HG03520 (cell line): ENCODE measurements at regions not wholly inside any gene's neighbourhood (a gene's known extent, or its start where the extent isn't known, plus 50 kb on each side); places are given as distances from the start of the nearest gene placed in this dataset.
"Not testable (repeated sequence)": the region's sequence is repeated elsewhere in the genome, so short reads cannot be mapped to it uniquely, and the experiment has no call there.

Source experiments
- ATAC-seq: cut with Tn5 transposase; IDR thresholded peaks from one replicate; pipeline ENCODE4 v1.9.1; 2021; ENCODE audit warnings: mild to moderate bottlenecking, moderate library complexity; ENCODE audit not compliant: unreplicated experiment

DNA sequence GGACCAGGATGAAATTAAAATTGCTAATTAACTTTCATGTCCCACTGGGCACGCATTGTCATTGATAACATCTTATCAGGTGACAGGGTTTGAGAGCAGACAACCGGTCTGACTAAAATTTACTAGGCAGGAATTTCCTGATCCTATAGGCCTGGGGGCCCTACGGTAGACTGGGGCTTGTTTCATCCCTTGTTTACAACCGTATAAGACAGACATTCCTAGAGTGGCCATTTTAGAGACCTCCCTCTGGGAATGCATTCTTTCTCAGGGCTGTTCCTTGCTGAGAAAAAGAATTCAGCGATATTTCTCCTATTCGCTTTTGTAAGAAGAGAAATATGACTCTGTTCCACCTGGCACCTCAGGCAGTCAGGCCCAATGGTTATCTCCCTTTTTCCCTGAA is 1737.8 kb upstream of the ACO1 start:
- not testable (repeated sequence) for ATAC-seq

GRCh38 chr9:30661925-30662324 is 1722.5 kb upstream of the ACO1 start:
- no peak for ATAC-seq

DNA sequence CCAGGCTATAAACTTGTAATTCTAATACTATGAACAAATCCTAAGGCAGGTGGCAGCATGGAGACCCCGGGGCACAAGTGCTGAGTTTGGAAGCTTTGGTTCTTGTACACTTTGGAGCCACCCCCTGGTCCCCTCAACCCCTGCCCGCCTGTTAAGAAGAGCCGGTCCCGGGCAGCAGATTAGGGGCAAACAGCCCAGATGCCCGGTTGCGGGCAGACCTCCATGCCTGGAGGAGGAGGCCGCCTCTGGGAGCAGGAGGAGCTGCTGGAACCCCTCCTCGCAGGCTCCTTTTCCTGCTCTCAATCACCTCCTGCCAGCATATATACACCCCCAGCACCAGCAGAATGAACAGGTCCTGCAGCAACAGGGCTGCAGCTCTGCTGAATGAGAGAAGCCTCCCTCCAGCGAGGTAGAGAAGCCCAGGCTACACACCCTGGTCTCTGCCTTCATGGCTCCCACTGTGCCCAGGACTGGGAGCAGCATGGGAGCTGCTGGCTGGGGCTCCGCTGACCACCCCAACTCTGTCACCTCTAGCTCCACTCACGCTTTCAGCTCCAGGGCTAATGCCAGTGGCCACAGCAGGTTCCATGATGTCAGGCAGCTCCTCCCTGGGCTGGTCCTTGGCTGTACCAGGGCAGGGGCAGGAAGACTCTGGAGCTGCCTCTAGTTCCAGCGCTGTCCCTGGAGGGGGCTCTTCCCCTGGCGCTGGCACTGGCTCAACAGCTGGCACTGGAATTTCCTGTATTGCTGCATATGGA is 1713.5 kb upstream of the ACO1 start:
- ATAC-seq: no peak

- ATAC-seq: no peak
These were observed 1711.3 kb upstream of the ACO1 start for GRCh38 chr9:30673132-30673531.

GRCh38 chr9:30676651-30677050 is 1707.8 kb upstream of the ACO1 start:
- no peak for ATAC-seq

DNA sequence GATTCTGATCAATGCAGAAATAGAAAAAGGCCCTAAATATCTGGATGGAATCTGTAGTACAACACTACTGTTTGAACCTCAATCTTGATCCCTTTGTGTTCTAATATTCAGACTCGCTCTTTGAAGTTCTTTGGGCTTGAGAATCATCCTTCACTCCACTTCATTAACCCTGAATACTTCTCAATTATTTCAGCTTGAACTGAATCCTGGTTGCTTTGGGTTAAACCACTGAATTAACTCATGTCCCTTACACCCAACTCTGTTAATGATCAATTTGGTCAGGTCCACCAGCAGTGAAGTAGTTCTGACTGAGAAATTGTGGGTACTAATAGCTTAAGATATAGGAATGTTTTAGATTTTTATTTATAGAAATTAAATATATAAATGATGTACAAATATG is 1707.2 kb upstream of the ACO1 start:
- ATAC-seq: no peak

- no peak for ATAC-seq
These were observed 1695.6 kb upstream of the ACO1 start for GRCh38 chr9:30688801-30689200.

DNA sequence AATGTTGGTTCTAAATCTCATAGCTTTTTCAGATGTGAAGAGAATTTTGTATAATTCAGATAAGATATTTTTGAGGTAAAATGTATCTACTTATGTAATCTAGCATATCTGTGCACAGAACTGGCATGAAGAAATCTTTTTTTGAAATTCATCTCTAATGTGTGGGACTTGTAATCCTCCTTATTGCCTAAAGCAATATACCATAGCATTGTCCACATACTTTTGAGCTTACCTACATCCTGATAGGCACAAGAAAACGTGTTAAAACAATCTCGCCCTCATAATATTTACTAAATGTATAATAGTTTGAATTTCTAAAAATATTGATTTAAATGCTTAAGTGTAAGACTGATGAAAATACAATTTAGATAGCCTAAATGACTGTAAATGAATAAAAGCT is 1686.5 kb upstream of the ACO1 start:
- no peak for ATAC-seq

DNA sequence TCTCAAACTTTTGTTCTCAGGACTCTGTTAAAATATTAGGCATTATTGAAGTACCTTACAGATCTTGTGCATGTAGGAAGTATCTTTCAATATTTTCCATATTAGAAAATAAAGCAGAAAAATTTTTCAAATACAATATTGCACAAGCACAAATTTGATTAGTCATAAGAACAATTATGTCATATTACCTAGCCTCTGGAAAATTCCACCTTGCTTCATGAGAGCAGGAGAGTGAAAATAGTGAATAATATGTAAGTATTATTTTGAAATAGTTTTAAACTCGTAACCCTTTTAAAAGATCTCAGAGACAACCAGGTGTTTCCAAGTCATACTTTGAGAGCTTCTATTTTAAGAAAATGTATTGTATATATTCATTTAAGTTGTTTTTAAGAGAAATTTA is 1672.9 kb upstream of the ACO1 start:
- no peak for ATAC-seq

- no peak for ATAC-seq
These were observed 1671.2 kb upstream of the ACO1 start for GRCh38 chr9:30713243-30713642.

DNA sequence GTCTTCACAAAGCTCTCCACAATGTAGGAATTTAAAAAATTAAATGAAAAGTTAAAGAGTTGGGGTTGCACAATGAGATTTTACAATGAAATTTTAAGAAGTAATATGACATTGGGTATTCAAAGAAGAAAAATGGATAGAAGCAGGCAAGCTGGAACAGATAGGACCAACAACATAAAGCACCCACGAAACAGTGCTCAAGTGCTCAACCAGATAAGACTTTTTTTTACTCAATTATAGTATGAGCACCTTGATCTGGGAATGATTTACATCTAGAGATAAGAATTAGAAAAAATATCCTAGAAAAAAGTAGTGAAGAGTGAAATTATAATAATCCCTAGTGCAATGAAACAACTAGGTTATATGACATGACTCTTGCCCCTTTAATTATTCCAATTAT is 1670.1 kb upstream of the ACO1 start:
- no peak for ATAC-seq

- no peak for ATAC-seq
These were observed 1666.0 kb upstream of the ACO1 start for GRCh38 chr9:30718483-30718882.

- no peak for ATAC-seq
These were observed 1662.4 kb upstream of the ACO1 start for GRCh38 chr9:30722065-30722464.

DNA sequence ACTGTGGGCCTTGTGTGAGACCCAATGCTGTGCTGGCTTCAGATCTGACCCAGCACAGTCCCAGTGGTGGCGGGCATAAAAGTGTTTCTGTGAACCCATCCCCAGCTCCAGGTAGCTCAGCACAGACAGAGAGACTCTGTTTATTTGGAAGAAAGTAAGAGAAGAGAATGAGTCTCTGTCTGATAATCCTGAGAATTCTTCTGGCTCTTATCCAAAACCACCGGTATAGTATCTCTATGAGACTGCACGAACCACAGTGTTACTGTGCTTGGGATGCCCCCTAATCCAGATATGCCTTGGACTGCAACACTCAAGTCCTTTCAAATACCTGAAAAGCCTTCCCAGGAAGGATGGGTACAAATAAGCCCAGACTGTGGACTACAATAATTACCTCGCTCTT is 1660.8 kb upstream of the ACO1 start:
- ATAC-seq: no peak

DNA sequence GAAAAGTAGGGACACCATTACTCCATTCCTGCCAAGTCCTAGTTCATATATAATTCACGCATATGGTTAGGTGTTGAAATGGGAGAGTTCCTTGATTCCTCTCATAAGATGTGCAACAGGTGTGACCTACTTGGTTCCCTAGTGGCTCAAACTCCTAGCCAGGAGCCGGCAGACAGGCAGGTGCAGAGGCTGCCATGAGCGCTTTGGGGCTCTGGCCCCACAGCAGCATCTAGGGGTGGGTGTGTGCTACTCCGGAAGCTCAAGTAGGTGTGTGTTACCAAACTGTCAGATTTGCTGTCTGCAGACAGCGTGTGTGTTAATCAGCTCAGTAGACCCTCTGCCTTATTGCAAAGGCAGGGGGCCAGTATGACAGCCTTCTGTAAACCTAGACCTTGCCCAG is 1652.4 kb upstream of the ACO1 start:
- no peak for ATAC-seq

- ATAC-seq: no peak
These were observed 1639.6 kb upstream of the ACO1 start for GRCh38 chr9:30744871-30745270.

- no peak for ATAC-seq
These were observed 1637.9 kb upstream of the ACO1 start for GRCh38 chr9:30746589-30746988.

- no peak for ATAC-seq
These were observed 1626.7 kb upstream of the ACO1 start for GRCh38 chr9:30757723-30758122.

DNA sequence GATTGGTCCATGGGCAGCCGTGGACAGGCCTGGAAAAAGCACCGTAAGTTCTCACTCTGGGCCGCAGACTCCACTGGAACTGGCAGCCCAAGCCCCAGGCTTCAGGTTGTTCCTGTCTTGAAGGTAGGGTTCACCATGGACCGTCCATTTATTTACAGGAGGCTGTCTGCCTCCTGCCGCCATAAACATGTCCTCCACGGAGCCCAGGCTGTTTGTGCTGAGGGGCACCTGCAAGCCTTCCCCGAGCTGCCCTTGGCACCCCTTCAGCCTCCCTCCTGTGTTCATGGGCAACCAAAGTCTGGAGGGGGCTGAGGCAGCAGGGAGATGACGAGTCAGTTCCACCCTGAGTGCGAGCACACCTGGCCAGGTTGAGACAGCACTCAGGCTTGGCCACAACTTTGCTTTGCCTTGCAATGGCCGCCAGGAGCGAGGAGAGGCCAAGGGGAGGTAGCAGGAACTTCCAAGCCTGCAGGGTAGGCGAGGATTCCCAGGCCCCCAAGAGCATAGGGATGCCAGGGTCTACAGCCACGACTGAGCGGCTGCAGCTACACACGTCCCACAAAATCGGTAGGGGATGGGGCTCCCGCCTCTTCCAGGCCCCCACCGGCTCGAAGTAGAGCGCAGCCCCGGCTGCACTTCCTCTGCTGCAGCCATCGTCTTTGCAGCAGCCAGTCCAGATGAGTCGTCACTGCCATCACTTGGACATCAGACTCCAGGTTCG is 1625.6 kb upstream of the ACO1 start:
- ATAC-seq: no peak

- no peak for ATAC-seq
These were observed 1619.1 kb upstream of the ACO1 start for GRCh38 chr9:30765318-30765717.

GRCh38 chr9:30771163-30771708 is 1613.2 kb upstream of the ACO1 start:
- ATAC-seq: no peak

DNA sequence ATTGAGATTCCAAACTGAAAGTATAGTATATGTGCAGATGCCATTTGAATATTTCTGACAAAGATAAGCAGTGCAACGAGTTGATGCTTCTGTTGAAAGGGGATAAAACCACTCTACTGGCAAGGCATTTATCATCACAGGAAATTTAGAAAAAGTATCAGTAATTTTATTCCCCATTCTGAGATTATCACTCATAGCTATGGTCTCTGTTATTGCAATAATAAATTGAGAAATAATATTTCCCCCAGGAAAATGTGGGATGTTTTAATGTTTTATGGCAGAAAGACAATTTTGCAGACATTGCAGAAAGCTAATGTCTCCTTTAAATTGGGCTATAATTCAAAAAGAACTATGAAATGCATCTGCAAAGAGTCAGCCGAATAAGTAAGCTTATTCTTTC is 1612.7 kb upstream of the ACO1 start:
- ATAC-seq: no peak
